GM19452 (cell line): ENCODE measurements at regions not wholly inside any gene's neighbourhood (a gene's known extent, or its start where the extent isn't known, plus 50 kb on each side); places are given as distances from the start of the nearest gene placed in this dataset.

Experiments
- ATAC-seq: cut with Tn5 transposase; IDR thresholded peaks from one replicate; pipeline ENCODE4 v1.9.1; 2021; ENCODE audit not compliant: unreplicated experiment

DNA sequence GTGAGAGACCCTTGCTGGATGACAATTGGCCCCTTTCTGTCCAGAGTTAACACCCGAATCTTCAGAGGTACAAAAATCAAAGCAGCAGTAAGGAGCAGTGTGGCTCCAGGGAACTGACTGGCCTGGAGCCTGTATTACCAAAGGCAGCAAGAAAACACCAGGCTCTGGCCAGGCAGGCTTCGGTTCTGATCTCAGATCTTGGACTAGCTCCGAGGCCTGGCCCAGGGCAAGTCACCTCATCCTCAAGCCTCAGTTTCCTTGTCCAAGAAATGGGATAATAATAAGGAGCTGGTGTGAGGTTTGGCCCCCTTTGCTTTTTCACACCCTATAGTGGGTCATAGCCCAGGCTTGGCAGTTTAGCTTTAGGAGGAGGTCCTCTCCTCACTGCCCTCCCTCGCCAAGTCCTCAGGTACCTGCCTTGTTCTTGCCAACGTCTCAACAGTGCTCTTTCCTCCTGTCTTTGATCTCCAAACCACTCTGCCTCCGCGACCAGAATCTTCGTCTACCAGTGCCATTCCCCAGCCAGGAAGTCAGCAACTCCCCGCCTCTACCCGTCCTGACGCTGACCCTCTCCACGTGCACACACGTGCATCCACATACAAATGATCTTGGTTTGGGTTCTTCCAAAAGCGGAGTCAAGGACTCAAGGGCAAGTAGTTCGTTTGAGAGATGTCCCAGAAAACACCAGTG is 82.6 kb upstream of the TLE3 start:
- no peak for ATAC-seq

DNA sequence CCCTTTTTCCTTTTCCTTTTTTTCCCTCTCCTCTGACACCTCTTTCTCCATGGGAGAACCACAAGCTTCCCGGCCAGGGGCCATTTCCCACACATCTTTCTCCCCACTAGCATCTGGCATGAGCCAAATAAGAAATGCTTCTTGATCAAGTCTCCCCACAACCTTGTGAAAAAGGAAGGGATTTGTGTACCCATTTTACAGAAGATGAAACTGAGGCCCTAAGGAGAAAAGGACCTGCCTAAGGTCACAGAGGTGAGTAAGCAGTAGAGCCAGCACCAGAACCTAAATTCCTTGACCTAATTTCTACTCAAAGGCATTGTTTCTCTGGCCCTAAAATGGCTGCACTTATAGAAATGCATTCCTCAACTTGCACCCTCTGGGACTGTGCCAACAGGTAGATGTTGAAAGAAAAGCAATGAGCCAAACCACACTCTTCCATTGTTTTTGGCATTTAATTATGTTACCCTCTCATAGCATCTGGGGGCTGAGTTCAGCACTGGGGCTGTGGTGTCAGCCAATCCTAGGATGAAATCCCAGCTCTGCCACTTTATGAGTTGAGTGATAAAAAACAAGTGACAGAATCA is 81.7 kb upstream of the TLE3 start:
- ATAC-seq = no peak

GRCh38 chr15:70178335-70179084 is 80.8 kb upstream of the TLE3 start:
- no peak for ATAC-seq

DNA sequence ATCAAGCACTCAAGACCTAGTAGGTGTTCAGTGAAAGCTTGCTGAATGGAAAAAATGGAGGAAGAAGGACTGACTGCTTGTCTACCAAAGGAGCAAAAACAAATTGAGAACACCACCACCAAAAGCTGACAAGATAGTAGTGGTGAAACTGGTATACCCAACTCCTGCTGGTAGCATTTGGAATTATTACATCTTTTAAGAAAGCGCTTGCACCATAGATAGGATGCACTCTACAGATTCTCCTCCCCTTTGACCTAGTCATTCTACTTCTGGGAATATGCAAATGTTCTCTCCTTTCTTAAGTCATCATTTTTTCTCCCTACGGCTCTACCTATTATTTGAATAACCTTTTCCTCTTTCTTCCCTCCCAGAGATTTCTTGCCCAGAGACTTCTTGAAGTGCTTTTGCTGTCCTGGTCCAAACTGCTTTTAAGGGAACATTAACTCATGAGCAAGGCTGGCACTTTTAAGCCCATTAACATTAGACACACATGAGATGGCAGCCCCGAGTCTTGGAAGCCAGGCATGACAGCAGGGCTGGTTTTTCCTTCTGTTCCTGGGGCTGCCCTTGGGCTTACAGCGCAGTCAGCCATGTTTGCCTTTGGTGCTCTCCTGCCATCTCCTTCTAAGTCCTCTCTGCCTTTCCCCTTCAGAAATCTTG is 75.0 kb upstream of the TLE3 start:
- ATAC-seq = no peak

GRCh38 chr15:70172124-70172523 is 74.4 kb upstream of the TLE3 start:
- no peak for ATAC-seq

DNA sequence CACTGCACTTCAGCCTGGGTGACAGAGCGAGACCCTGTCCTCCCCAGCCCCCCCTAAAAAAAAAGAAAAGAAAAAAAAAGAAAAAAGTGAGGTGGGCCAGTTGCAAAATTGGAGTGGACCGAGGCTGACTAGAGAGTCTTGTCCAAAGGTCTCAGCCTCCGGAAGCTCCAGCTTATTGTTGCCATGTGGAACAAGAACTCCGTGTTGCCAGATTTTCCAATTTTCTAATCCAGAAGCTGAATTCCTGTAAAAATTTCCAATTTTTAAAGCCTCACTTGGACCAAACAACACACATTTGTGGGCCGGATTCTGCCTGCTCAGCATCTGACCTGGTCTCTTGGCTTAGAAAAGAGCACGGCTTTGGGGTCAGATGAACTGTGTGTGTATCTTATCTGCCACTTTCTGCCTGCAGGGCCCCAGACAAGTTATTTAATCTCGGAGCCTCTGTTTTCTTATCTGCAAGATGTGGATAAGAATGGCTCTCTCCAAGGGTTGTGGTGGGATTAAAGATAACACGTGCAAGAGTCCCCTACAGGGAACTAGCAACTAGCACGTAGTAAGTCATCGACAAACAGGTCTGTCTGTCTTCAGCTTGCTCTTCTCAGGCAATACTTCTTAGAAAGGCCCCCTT is 73.7 kb upstream of the TLE3 start:
- ATAC-seq = no peak

DNA sequence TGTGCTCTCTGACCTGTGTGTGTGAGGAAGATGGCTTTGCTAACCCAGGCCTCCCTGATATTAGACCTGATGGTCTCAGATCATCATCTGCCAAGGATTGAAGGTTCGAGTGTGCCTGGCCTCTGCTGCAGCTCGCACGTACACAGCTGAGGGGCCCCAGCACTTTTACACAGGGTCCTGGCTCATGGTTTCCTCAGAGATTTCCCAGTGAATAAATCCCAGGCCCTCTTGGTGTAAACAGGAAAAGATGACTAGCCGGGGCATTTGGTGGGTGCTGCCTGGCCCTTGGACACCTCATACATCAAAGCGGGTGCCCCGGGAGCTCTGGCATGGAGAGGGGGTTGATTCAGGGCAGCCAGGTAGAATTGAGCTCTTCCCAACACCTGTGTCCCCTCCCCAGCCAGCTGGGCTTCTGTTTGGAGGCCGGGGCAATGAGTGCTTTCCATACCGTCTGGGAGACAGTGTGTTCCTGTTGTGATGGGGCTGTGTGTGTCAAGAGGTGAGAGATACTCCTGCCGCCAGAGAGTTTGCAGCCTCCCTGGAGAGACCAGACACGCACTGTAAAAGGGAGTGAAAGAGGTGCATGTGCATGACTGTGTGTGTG is 72.5 kb upstream of the TLE3 start:
- ATAC-seq = no peak

DNA sequence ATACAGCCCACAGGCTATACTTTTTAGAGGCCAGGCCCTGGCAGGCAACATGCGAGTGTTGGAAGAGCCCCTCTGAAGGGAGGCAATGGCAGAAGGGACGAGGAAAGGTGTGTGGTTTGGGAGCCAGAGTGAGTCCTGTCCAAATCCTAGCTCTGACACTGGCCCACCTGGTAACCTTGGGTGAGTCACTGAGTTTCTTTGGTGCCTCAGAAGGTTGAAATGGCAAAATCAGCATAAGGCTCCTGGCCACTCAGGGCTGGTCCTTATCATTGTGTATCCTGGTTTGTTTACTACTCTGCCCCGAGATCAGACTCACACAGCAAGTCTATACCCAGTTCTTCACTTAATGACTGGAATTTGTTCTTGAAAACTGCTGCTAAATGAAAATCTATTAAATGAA is 71.4 kb upstream of the TLE3 start:
- ATAC-seq = no peak

- no peak for ATAC-seq
These were observed 69.4 kb upstream of the TLE3 start for GRCh38 chr15:70167155-70167554.

DNA sequence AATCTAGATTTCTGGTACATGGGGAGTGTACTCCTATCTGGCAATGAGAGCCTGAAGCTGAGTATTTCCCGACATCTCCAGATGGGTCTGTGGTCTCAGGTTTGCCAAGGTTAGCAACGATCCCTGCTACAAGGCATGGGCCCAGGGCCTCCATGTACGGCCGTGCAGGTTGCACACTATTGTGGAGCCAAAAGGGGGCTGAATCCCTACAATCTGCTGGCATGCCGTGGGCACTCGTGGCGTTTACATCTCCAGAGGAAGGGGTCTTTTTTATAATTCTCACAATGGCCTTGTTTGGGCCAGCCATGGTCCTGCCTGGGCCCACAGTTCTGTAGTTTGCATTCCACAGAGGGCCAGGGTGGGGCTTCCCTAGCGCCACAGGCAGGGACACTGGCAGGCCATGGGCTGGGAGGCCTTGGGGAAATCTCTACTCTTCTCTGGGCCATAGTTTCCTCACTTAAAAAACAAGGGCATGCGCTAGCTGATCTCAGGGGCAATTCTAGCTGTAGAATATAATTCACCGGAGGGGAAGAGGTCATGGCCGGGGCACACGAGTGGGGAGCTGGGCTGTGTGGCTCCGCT is 68.9 kb upstream of the TLE3 start:
- no peak for ATAC-seq

DNA sequence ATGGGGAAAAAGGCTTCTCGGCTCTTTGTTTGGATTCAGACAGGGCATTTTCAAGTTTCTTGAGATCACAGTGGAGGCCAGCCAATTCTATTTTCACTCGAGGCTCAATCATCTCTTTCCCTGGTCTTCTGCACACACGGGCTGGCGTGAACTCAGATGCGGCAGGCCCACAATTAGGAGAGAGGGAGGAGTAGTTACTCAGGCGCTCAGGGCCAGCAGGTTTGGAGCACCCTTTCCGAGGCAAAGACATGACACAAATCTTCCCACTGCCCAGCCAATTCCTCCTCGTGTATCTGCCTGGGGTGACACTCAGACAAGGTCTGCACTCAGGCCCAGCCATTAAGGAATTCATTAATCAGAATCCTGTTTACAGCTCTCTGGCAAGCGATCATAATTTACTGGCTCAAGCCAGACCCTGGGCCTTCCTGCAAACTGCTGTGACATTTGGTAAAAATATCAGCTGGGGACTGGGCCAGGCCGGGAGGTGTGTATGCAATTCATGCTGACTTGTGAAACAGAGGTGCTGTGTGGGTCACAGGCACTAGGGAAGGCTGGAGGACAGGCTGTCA is 68.1 kb upstream of the TLE3 start:
- ATAC-seq = no peak

DNA sequence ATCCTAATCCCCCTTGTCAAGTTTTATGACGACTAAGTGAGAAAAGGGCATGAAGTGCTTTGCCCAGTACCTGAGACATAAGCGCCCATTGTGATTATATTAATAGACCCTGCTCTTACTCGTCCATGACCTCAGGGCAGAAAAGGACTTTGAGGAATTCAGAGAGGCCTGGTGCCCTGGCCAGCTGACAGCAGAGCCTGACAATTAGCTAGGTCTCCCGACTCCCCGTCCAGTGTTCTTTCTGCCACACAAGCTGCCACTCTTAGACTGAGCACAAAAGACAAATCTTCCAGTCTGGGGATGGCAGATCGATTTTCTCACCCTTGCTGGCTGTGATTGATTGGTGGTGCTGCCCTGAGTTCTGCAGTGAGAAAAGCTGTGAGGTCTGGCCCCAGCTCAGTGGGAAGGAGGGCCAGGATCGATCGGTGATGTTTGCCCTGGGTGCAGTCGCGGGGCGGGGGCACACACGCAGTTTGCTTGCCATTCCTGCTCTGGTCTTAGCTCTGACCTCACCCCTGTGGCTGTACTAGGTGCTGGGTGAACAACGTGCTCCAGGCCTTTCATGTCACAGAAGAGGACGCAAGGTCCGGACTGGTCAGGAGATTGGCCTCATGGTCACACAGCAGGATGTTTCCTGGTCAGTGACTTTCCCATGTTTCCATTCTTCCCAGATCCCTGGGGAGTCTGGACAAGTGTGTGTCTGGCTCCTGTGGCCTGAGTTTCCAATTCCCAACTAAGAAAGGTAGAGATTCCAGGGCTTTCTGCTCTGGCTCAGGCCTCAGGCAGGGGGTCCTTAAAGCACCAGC is 67.4 kb upstream of the TLE3 start:
- no peak for ATAC-seq

GRCh38 chr15:70164156-70164900 is 66.6 kb upstream of the TLE3 start:
- no peak for ATAC-seq

- no peak for ATAC-seq
These were observed 63.3 kb upstream of the TLE3 start for GRCh38 chr15:70160803-70161565.

DNA sequence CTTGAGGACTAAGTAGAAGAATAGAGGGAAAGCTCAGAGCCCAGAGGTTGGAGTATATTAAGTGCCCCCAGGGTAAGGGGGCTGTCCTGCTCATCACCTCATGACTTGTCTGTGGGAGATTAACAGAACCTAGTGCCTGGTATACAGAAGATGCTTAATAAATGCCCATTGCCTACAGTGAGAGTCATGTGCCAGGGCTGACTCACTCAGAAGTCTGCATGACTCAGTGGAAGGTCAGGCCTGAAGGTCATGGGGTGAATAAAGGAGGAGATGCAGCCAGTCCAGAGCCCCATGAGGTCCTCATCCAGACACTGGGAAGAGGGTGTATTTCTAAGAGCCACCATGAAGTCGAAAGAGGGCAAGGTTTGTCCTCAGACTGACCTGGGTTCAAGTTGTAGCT is 62.5 kb upstream of the TLE3 start:
- ATAC-seq = no peak

DNA sequence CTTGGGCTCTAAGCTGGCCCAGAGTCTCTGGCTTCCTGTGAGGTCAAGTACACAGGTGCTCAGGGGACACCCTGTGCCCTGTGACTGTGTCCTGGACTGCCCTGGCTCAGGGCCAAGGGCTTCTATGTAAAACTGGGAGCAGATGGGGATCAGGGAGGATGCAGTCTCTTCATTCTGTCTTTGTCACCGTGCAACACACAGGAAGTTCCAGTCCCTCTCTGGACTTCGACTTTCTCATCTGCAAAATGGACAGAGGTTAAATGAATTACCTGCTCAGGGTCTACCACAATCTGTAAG is 61.9 kb upstream of the TLE3 start:
- no peak for ATAC-seq

- no peak for ATAC-seq
These were observed 61.4 kb upstream of the TLE3 start for GRCh38 chr15:70159001-70159712.
